ENCODE measurements at regions not wholly inside any gene's neighbourhood (a gene's known extent, or its start where the extent isn't known, plus 50 kb on each side); places are given as distances from the start of the nearest gene placed in this dataset.

DNA sequence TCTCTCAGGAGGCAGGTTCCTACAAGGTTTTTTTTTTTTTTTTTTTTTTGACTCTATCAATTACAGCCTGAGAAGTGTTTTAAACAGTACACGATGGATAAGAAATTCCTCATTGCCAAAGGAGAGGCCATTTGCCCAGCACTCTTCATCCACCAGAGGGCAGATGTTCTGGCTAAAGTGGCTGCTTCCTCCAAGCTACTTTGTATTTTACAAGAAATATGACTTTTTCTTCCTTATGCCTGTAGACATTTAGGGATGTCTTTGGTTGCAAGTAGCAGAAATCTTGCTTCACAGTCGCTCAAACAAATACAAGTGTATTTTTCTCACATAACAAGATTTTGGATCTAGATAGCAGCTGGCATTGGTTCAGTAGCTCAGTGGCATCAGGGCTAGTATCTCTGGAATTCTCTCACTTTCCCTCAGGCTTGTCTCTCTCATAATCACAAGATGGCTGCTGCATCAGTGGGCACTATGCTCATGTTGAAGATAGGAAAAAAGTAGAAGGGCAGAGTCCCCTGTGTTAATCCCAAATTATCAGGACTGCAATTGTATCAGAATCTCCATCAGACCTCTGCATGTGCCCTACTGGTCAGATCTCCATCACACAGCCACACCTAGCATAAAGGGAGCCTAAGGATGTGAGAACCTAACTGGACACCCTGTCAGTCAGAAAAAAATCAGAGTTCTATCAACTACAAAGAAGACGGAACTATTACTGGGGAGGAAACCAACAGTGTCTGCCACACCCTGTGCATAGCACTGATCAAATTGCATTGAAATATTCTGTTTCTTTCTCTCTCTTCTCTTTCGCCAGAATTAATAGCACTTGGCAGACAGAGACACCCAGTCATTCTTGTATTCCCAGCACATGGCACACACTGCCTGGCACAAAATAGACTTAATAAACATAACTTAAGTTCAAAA, 138.9 kb upstream of the COL8A1 start:
- no peaks in the 10 kb centered on the region for H3K36me3 ChIP-seq (ENCODE audit: insufficient read depth, low read length)
- DNase-seq (ENCODE audit: insufficient read length, low spot score, missing footprints), result peak; percentile 47
- no peaks in the 10 kb centered on the region for H3K27me3 ChIP-seq (ENCODE audit: insufficient read depth, low read length)
- H3K4me3 ChIP-seq (ENCODE audit: insufficient read depth, low read length), result no peak overlapping the region
- peak overlapping the region; percentile 29 for H2AFZ ChIP-seq (ENCODE audit: low read length)
- peak overlapping the region; percentile 46 for H3K27ac ChIP-seq (ENCODE audit: low read depth, low read length)
- TF ChIP-seq, protein P1, sequence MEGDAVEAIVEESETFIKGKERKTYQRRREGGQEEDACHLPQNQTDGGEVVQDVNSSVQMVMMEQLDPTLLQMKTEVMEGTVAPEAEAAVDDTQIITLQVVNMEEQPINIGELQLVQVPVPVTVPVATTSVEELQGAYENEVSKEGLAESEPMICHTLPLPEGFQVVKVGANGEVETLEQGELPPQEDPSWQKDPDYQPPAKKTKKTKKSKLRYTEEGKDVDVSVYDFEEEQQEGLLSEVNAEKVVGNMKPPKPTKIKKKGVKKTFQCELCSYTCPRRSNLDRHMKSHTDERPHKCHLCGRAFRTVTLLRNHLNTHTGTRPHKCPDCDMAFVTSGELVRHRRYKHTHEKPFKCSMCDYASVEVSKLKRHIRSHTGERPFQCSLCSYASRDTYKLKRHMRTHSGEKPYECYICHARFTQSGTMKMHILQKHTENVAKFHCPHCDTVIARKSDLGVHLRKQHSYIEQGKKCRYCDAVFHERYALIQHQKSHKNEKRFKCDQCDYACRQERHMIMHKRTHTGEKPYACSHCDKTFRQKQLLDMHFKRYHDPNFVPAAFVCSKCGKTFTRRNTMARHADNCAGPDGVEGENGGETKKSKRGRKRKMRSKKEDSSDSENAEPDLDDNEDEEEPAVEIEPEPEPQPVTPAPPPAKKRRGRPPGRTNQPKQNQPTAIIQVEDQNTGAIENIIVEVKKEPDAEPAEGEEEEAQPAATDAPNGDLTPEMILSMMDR (IDR thresholded peaks at IDR 0.05; ENCODE audit: extremely low read depth, low read depth, low read length), result peak; percentile 88
- no peaks in the 10 kb centered on the region for H3K9me3 ChIP-seq (ENCODE audit: low read depth, low read length)
- H4K20me1 ChIP-seq (ENCODE audit: insufficient read depth, low read length), result no peaks in the 10 kb centered on the region
- peak overlapping the region; percentile 51 for H3K4me2 ChIP-seq (ENCODE audit: insufficient read depth, low read length)
- H3K79me2 ChIP-seq (ENCODE audit: insufficient read depth, low read length), result no peaks in the 10 kb centered on the region
- H3K4me1 ChIP-seq (ENCODE audit: insufficient read depth, low read length), result peaks cover 46% of the 10 kb centered on the region

DNA sequence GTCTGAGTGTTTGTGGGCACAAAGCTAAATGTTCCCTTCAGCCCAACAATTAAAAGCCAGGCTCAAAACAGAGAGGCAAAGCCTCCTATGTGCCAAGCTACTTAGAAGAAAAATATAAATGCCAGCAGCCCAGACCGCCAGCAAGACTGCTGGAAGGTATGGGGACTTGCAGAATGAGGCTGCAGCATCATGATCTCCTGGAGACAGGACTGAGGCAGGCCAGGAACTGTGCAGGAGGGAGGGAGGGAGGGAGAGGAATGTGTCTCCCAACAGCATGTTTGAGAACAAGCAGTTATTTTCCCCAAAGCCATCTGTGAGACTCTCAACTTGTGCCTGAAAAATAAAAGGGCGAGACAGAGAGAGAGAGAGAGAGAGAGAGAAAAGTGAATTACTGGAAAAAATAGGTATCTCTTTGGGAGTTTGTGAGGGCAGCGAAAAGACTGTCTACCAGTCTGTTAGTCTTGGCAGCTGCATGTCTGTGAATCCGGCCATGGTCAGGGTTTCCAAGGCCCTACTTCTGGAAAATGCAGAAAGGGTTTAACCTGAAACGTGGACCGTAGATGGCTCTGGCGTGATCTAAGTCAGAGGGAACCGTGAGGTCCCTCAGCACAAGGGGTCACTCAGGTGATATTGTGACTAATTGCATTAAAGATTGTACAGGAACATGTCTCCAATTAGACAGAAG, 139.7 kb upstream of the COL8A1 start:
- Histone ChIP-seq H3K27me3 (ENCODE audit: insufficient read depth, low read length) (no peaks in the 10 kb centered on the region), H3K4me1 (ENCODE audit: insufficient read depth, low read length) (peaks cover 38% of the 10 kb centered on the region), H3K27ac (ENCODE audit: low read depth, low read length) (peak overlapping the region; percentile 46), H3K79me2 (ENCODE audit: insufficient read depth, low read length) (no peaks in the 10 kb centered on the region), H3K4me2 (ENCODE audit: insufficient read depth, low read length) (peak overlapping the region; percentile 1), H3K36me3 (ENCODE audit: insufficient read depth, low read length) (no peaks in the 10 kb centered on the region), H4K20me1 (ENCODE audit: insufficient read depth, low read length) (no peaks in the 10 kb centered on the region), H2AFZ (ENCODE audit: low read length) (peak overlapping the region; percentile 29), H3K4me3 (ENCODE audit: insufficient read depth, low read length) (no peak overlapping the region), H3K9me3 (ENCODE audit: low read depth, low read length) (no peaks in the 10 kb centered on the region)
- TF ChIP-seq, protein P1 (IDR thresholded peaks at IDR 0.05; ENCODE audit: extremely low read depth, low read depth, low read length), result no peak
- no peak for DNase-seq (ENCODE audit: insufficient read length, low spot score, missing footprints)

DNA sequence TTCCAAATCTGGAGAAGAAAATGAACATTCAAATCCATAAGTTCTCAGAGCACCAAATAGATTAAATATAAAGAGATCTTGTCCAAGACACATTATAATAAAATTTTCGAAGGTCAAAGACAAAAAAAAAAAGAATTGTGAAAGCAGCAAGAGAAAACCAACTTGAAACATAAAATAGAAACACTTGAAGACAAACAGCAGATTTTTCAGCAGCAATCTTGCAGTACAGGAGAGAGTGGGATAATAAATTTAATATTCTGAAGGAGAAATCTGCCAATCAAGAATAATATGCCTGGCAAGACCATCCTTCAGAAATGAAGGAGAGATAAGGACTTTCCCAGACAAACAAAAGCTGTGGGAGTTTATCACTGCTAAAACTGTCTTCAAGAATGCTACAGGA, 150.5 kb upstream of the COL8A1 start:
- Histone ChIP-seq H4K20me1 (ENCODE audit: insufficient read depth, low read length) (no peaks in the 10 kb centered on the region), H3K4me3 (ENCODE audit: insufficient read depth, low read length) (no peak overlapping the region), H3K4me1 (ENCODE audit: insufficient read depth, low read length) (peaks cover 7% of the 10 kb centered on the region), H3K27ac (ENCODE audit: low read depth, low read length) (no peak overlapping the region), H3K36me3 (ENCODE audit: insufficient read depth, low read length) (no peaks in the 10 kb centered on the region), H3K79me2 (ENCODE audit: insufficient read depth, low read length) (no peaks in the 10 kb centered on the region), H3K9me3 (ENCODE audit: low read depth, low read length) (no peaks in the 10 kb centered on the region), H3K4me2 (ENCODE audit: insufficient read depth, low read length) (no peak overlapping the region), H3K27me3 (ENCODE audit: insufficient read depth, low read length) (no peaks in the 10 kb centered on the region), H2AFZ (ENCODE audit: low read length) (no peak overlapping the region)
- DNase-seq (ENCODE audit: insufficient read length, low spot score, missing footprints), result no peak
- TF ChIP-seq, protein P1 (IDR thresholded peaks at IDR 0.05; ENCODE audit: extremely low read depth, low read depth, low read length), result no peak

DNA sequence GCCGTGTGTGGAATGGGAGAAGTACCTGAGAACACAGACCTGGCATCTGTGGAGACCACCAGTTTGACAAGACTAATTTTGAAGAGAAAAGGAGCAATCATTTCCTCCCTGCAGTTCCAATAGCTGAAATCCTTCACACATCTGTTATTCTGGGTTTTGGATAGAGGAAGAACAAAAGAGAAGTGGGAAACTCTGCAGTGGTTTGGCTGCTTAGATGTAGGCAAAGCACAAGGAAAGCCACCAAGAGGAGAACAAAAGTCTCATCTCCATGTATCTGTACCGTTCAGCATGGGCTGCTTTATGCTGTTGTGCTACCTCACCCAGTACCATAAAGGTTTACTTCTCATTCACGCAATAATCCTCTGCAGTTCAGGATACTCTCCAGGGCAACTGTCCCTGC, 153.1 kb upstream of the COL8A1 start:
- DNase-seq (ENCODE audit: insufficient read length, low spot score, missing footprints), result no peak
- H3K79me2 ChIP-seq (ENCODE audit: insufficient read depth, low read length), result no peaks in the 10 kb centered on the region
- H3K9me3 ChIP-seq (ENCODE audit: low read depth, low read length), result no peaks in the 10 kb centered on the region
- no peaks in the 10 kb centered on the region for H3K27me3 ChIP-seq (ENCODE audit: insufficient read depth, low read length)
- no peak overlapping the region for H3K4me3 ChIP-seq (ENCODE audit: insufficient read depth, low read length)
- TF ChIP-seq, protein P1 (IDR thresholded peaks at IDR 0.05; ENCODE audit: extremely low read depth, low read depth, low read length), result no peak
- H2AFZ ChIP-seq (ENCODE audit: low read length), result peak overlapping the region; percentile 5
- H4K20me1 ChIP-seq (ENCODE audit: insufficient read depth, low read length), result no peaks in the 10 kb centered on the region
- peaks cover 7% of the 10 kb centered on the region for H3K4me1 ChIP-seq (ENCODE audit: insufficient read depth, low read length)
- H3K4me2 ChIP-seq (ENCODE audit: insufficient read depth, low read length), result no peak overlapping the region
- no peak overlapping the region for H3K27ac ChIP-seq (ENCODE audit: low read depth, low read length)
- no peaks in the 10 kb centered on the region for H3K36me3 ChIP-seq (ENCODE audit: insufficient read depth, low read length)

All from osteoblast (primary cell).